Esophagus muscularis mucosa (tissue), 3 donors: ENCODE measurements at regions not wholly inside any gene's neighbourhood (a gene's known extent, or its start where the extent isn't known, plus 50 kb on each side); places are given as distances from the start of the nearest gene placed in this dataset.

ENCODE experiments used
- POLR2A ChIP-seq: fragments of 450-650 bp; IDR thresholded peaks from one replicate; pipeline ENCODE4 v1.6.1; 2017; ENCODE audit warnings: antibody characterized with exemption, moderate library complexity, mild to moderate bottlenecking, low read depth
- TF ChIP-seq, protein P1 (sequence below), 3 experiments: fragments of 200-600 bp in 2 of 3; fragments of 450-650 bp in 1 of 3; sonication (generic) in 2 of 3; IDR thresholded peaks; one replicate each; pipeline ENCODE4 v1.5.1; 2017 to 2019; ENCODE audit warnings: antibody characterized with exemption in 3 of 3, mild to moderate bottlenecking in 2 of 3, moderate library complexity in 1 of 3

- TF ChIP-seq POLR2A, result no peak
- TF ChIP-seq, protein P1, sequence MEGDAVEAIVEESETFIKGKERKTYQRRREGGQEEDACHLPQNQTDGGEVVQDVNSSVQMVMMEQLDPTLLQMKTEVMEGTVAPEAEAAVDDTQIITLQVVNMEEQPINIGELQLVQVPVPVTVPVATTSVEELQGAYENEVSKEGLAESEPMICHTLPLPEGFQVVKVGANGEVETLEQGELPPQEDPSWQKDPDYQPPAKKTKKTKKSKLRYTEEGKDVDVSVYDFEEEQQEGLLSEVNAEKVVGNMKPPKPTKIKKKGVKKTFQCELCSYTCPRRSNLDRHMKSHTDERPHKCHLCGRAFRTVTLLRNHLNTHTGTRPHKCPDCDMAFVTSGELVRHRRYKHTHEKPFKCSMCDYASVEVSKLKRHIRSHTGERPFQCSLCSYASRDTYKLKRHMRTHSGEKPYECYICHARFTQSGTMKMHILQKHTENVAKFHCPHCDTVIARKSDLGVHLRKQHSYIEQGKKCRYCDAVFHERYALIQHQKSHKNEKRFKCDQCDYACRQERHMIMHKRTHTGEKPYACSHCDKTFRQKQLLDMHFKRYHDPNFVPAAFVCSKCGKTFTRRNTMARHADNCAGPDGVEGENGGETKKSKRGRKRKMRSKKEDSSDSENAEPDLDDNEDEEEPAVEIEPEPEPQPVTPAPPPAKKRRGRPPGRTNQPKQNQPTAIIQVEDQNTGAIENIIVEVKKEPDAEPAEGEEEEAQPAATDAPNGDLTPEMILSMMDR (IDR thresholded peaks at IDR 0.05), result no peak
Measured at GRCh38 chr4:128606173-128606572, 203.3 kb upstream of the JADE1 start.
